ENCODE measurements at regions not wholly inside any gene's neighbourhood (a gene's known extent, or its start where the extent isn't known, plus 50 kb on each side); places are given as distances from the start of the nearest gene placed in this dataset.

GRCh38 chr10:4639960-4640359, 186.0 kb upstream of the AKR1E2 start:
- Mint-ChIP-seq H3K27ac (no peak overlapping the region), H3K4me1 (no peaks in the 10 kb centered on the region), H3K27me3 (ENCODE audit: low read depth) (no peaks in the 10 kb centered on the region), H3K9me3 (no peaks in the 10 kb centered on the region), H3K36me3 (ENCODE audit: insufficient read depth in 1 of 3, low read depth in 3 of 3) (no peaks in the 10 kb centered on the region), H3K4me3 (no peak overlapping the region)
- Histone ChIP-seq H3K27me3 (ENCODE audit: insufficient read depth, low read length) (no peaks in the 10 kb centered on the region), H4K8ac (replicated peaks; ENCODE audit: insufficient read length, low read depth, low read length) (no peak overlapping the region), H4K20me1 (ENCODE audit: control insufficient read depth, insufficient read depth, insufficient read length) (no peaks in the 10 kb centered on the region), H3K27ac (ENCODE audit: insufficient read length, low read depth, low read length) (no peak overlapping the region), H2BK5ac (ENCODE audit: insufficient read length, low read length) (no peak overlapping the region), H3K23ac (ENCODE audit: insufficient read length, low read depth, low read length) (no peak overlapping the region), H3K4me1 (ENCODE audit: insufficient read depth, low read length) (no peaks in the 10 kb centered on the region; the same call in 1 of the 2 replicates), H3K4ac (ENCODE audit: low read depth, low read length) (no peak overlapping the region), H2BK20ac (ENCODE audit: low read depth, low read length, poor library complexity, severe bottlenecking) (no peak overlapping the region), H4K5ac (ENCODE audit: insufficient read length, low read depth, low read length) (no peak overlapping the region), H3K23me2 (ENCODE audit: insufficient read length, low read depth, low read length, poor library complexity, severe bottlenecking) (no peaks in the 10 kb centered on the region), H2BK12ac (ENCODE audit: insufficient read length, low read depth, low read length) (no peak overlapping the region), H3K4me2 (ENCODE audit: insufficient read depth, insufficient read length, low read length) (no peak overlapping the region), H3K9ac (ENCODE audit: extremely low read depth, insufficient read length, low read length) (no peak overlapping the region), H2AFZ (ENCODE audit: low read length) (no peak overlapping the region), H3K18ac (ENCODE audit: insufficient read length, low read depth, low read length) (no peak overlapping the region), H3T11ph (ENCODE audit: low read length) (no peak overlapping the region), H3K56ac (ENCODE audit: insufficient read length, low read depth, low read length) (no peak overlapping the region), H4K91ac (ENCODE audit: insufficient read length, low read depth, low read length) (no peak overlapping the region), H2BK15ac (ENCODE audit: low read depth, low read length) (no peak overlapping the region), H3K79me1 (ENCODE audit: insufficient read depth, low read depth, low read length, poor library complexity, severe bottlenecking) (no peaks in the 10 kb centered on the region), H2AK5ac (ENCODE audit: insufficient read length, low read length) (no peak overlapping the region), H3K79me2 (ENCODE audit: insufficient read depth, low read length) (0 out of 2 replicates have a peak, but pooled peaks cover 2% of the 10 kb centered on the region), H3K14ac (ENCODE audit: insufficient read depth, low read length) (no peak overlapping the region), H3K9me3 (ENCODE audit: control insufficient read depth, low read depth, low read length) (no peaks in the 10 kb centered on the region), H2BK120ac (ENCODE audit: low read depth, low read length, poor library complexity, severe bottlenecking) (no peak overlapping the region)
- no peak for DNase-seq
- no peak for TF ChIP-seq CTCF (conservative IDR thresholded peaks at IDR 0.05)
- no CpG with 5 or more reads among the region's 2 CpGs for WGBS (ENCODE audit: extremely low coverage, insufficient read length, low lambda C conversion rate)
